ENCODE measurements at regions not wholly inside any gene's neighbourhood (a gene's known extent, or its start where the extent isn't known, plus 50 kb on each side); places are given as distances from the start of the nearest gene placed in this dataset.

DNA sequence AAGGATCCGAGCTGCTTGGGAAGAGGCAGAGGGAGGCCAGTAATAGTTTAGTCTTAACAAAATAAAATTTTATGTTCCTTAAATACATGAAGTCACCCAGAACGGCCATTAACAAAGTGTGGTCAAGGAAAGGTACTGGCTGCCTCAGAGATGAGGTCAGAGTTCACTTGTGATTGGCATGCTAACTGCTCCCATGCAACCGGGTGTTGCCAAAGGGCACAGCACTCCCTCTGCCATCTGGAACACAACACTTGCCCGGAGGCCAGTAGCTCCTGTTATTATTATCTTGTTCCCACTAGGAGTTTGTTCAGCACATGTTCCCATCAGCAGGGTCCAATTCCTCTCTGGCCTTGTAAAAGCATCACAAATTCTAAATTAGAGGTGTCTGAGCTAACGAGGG lies 207.0 kb downstream of the CYP26B1 start:
- Histone ChIP-seq H3K27me3 (replicated peaks; ENCODE audit: control insufficient read depth, insufficient read depth, low read length) (peaks cover under 1% of the 10 kb centered on the region; the same call in 1 of the 2 replicates), H3K36me3 (ENCODE audit: control insufficient read depth, insufficient read depth, low read length) (no peaks in the 10 kb centered on the region), H3K4me3 (replicated peaks; ENCODE audit: low read depth, low read length) (no peak overlapping the region)
- no peak for DNase-seq (ENCODE audit: extremely low read depth, insufficient read length)
- TF ChIP-seq, protein P1, sequence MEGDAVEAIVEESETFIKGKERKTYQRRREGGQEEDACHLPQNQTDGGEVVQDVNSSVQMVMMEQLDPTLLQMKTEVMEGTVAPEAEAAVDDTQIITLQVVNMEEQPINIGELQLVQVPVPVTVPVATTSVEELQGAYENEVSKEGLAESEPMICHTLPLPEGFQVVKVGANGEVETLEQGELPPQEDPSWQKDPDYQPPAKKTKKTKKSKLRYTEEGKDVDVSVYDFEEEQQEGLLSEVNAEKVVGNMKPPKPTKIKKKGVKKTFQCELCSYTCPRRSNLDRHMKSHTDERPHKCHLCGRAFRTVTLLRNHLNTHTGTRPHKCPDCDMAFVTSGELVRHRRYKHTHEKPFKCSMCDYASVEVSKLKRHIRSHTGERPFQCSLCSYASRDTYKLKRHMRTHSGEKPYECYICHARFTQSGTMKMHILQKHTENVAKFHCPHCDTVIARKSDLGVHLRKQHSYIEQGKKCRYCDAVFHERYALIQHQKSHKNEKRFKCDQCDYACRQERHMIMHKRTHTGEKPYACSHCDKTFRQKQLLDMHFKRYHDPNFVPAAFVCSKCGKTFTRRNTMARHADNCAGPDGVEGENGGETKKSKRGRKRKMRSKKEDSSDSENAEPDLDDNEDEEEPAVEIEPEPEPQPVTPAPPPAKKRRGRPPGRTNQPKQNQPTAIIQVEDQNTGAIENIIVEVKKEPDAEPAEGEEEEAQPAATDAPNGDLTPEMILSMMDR (IDR thresholded peaks at IDR 0.05; ENCODE audit: insufficient read depth, low read length, poor library complexity, severe bottlenecking) = no peak

- no peak for DNase-seq (ENCODE audit: extremely low read depth, insufficient read length)
- H3K27me3 ChIP-seq (replicated peaks; ENCODE audit: control insufficient read depth, insufficient read depth, low read length) = no peaks in the 10 kb centered on the region; the same call in 1 of the 2 replicates
- no peaks in the 10 kb centered on the region for H3K36me3 ChIP-seq (ENCODE audit: control insufficient read depth, insufficient read depth, low read length)
- TF ChIP-seq, protein P1 (IDR thresholded peaks at IDR 0.05; ENCODE audit: insufficient read depth, low read length, poor library complexity, severe bottlenecking) = no peak
- no peak overlapping the region for H3K4me3 ChIP-seq (replicated peaks; ENCODE audit: low read depth, low read length)
Measured at GRCh38 chr2:71939588-71940535, 207.8 kb downstream of the CYP26B1 start.

DNA sequence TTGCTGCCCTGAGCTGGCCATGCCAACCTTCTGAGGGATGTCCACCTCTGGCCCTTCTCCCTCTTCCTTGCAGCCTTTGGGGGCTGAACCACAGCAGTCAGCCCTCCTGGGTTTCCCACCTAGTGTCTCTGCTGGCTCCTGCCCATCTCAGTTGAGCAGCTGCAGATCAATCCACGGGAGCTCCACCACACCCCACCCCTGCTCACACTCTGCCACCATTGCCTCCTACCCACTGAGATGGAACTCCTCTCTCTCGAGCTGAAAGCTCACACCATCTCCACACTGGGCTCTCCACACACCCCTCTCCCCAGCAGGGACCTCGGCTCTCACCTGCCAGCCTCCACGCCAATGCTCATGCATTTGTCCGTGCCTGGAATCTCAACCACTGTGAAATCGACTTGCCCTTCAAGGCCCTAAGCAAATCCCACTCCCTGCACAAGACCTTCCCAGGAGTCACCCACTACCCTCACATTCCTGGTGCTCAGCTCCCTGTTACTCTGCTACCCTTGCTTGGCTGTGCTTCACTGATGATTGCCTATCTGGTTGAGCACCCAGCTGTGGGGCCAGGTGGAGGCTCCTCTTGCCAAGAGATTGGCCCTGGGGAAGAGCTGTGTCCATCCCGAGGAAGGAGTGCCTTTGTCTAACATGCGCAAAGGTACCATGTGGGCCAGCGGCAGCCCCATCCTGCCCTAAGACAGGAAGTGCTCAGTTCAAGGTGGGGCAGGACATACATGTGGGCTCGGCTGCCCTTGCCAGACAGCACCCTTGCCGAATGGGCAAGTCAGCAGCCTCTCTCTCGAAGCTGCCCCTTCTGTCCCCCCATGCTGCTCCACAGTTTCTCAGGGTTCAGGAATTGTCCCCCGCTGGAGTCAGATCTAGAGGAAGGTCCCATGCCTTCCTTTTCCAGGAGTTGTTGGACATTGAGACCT lies 208.7 kb downstream of the CYP26B1 start:
- no peaks in the 10 kb centered on the region for H3K36me3 ChIP-seq (ENCODE audit: control insufficient read depth, insufficient read depth, low read length)
- TF ChIP-seq, protein P1 (IDR thresholded peaks at IDR 0.05; ENCODE audit: insufficient read depth, low read length, poor library complexity, severe bottlenecking) = no peak
- H3K27me3 ChIP-seq (replicated peaks; ENCODE audit: control insufficient read depth, insufficient read depth, low read length) = no peaks in the 10 kb centered on the region; the same call in 1 of the 2 replicates
- no peak overlapping the region for H3K4me3 ChIP-seq (replicated peaks; ENCODE audit: low read depth, low read length)
- no peak for DNase-seq (ENCODE audit: extremely low read depth, insufficient read length)

DNA sequence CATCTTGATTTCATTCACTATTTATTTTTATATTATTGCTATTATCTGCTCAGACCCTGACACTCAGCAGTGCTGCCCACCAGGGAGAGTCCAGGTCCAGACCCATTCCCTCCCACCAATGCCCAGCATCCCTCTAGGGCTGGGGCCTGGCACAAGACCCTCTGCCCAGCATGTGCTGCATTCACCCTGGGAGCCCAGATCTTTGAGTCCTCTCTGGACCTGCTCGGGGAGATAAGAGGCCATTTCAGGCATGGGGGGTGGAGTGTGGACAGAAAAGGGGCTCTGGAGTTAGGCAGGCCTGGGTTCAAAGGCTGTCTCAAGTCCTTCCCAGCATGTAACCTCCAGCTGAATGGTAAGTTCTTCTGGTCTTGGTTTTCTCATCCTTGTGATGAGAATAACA lies 209.6 kb downstream of the CYP26B1 start:
- H3K27me3 ChIP-seq (replicated peaks; ENCODE audit: control insufficient read depth, insufficient read depth, low read length) = no peaks in the 10 kb centered on the region; the same call in 1 of the 2 replicates
- no peaks in the 10 kb centered on the region for H3K36me3 ChIP-seq (ENCODE audit: control insufficient read depth, insufficient read depth, low read length)
- no peak for DNase-seq (ENCODE audit: extremely low read depth, insufficient read length)
- no peak overlapping the region for H3K4me3 ChIP-seq (replicated peaks; ENCODE audit: low read depth, low read length)
- TF ChIP-seq, protein P1 (IDR thresholded peaks at IDR 0.05; ENCODE audit: insufficient read depth, low read length, poor library complexity, severe bottlenecking) = no peak

DNA sequence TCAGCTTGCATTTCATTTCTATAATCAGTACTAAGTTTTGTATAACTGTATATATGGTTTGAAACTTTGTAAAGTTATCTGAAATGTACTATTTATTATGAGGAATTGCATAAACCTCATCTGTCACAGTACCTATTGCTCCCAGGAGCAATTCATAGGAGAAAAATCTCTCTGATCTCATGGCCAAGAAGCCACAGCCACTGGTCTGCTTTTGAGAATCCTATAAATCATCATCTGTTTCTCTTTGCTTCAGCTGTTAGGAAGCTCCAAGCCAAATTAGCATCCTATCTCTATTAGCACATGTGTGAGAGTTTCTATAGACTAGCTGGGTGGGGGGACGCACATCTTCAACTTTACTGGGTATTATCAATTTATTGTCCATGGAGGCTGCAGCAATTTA lies 210.3 kb downstream of the CYP26B1 start:
- TF ChIP-seq, protein P1 (IDR thresholded peaks at IDR 0.05; ENCODE audit: insufficient read depth, low read length, poor library complexity, severe bottlenecking) = no peak

More for the DNA sequence above, 210.3 kb downstream of the CYP26B1 start:
- no peaks in the 10 kb centered on the region for H3K36me3 ChIP-seq (ENCODE audit: control insufficient read depth, insufficient read depth, low read length)
- no peaks in the 10 kb centered on the region; the same call in 1 of the 2 replicates for H3K27me3 ChIP-seq (replicated peaks; ENCODE audit: control insufficient read depth, insufficient read depth, low read length)
- no peak for DNase-seq (ENCODE audit: extremely low read depth, insufficient read length)
- no peak overlapping the region for H3K4me3 ChIP-seq (replicated peaks; ENCODE audit: low read depth, low read length)

Measured in GM06990 (cell line).